ENCODE measurements at regions not wholly inside any gene's neighbourhood (a gene's known extent, or its start where the extent isn't known, plus 50 kb on each side); places are given as distances from the start of the nearest gene placed in this dataset.

DNA sequence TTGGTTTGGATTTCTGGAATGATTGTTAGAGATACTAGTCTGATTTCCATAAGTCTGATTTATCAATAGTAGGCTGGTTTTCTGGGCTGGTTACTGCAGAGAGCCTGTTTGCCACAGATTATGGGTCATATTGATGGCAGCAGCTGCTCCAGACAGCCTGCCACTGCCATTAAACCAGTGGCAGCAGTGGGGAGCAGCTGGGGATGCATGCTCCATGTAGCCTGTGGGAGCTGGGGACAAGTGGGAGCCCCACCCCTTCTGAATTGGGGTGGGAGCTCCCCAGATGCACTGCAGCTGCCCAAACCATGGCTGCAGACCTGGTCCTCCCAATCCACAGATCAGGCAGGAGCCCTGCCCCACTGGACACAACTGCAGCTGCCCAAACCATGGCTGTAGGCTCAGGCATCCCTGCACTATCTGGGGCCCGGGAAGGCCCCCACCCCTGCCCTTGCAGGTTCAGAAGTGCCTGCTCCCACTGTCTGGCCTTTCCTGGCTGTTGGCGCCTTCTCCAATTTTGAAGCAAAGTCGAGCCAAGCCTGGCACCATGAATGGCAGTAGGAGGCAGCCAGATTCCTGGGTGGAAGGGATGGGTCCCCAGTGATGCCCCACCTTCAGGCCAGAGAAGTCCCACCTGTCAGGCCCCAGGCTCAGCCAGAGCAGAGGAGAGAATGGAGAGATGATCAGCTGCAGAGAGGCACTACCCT lies 402.9 kb upstream of the TYRP1 start:
- no peak for TF ChIP-seq POLR2A (IDR thresholded peaks at IDR 0.05)
- TF ChIP-seq, protein P1, sequence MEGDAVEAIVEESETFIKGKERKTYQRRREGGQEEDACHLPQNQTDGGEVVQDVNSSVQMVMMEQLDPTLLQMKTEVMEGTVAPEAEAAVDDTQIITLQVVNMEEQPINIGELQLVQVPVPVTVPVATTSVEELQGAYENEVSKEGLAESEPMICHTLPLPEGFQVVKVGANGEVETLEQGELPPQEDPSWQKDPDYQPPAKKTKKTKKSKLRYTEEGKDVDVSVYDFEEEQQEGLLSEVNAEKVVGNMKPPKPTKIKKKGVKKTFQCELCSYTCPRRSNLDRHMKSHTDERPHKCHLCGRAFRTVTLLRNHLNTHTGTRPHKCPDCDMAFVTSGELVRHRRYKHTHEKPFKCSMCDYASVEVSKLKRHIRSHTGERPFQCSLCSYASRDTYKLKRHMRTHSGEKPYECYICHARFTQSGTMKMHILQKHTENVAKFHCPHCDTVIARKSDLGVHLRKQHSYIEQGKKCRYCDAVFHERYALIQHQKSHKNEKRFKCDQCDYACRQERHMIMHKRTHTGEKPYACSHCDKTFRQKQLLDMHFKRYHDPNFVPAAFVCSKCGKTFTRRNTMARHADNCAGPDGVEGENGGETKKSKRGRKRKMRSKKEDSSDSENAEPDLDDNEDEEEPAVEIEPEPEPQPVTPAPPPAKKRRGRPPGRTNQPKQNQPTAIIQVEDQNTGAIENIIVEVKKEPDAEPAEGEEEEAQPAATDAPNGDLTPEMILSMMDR (IDR thresholded peaks at IDR 0.05): no peak

Measured in gastroesophageal sphincter (tissue), 3 donors.